Astrocyte of the cerebellum (primary cell): ENCODE measurements at regions not wholly inside any gene's neighbourhood (a gene's known extent, or its start where the extent isn't known, plus 50 kb on each side); places are given as distances from the start of the nearest gene placed in this dataset.
"Not testable (repeated sequence)": the region's sequence is repeated elsewhere in the genome, so short reads cannot be mapped to it uniquely, and the experiment has no call there.

Source experiments
- DNase-seq: peaks from one replicate; pipeline ENCODE4 v3.0.0-alpha.2; 2011; ENCODE audit warnings: low read depth
- H3K4me3 ChIP-seq: 2 replicates; pipeline ENCODE4 v1.5.1; 2011; ENCODE audit warnings: mild to moderate bottlenecking, low read depth, low read length, moderate library complexity
- in situ Hi-C: cut with HindIII; loops from 2 replicates; pipeline ENCODE4 v1.10.0; 2017; ENCODE audit warnings: low sequenced_read_pairs
- TF ChIP-seq, protein P1 (sequence below): IDR thresholded peaks from 2 replicates; pipeline ENCODE4 v1.5.1; 2012; ENCODE audit warnings: low read length, low read depth, moderate library complexity, mild to moderate bottlenecking; ENCODE audit errors: missing control alignments

DNA sequence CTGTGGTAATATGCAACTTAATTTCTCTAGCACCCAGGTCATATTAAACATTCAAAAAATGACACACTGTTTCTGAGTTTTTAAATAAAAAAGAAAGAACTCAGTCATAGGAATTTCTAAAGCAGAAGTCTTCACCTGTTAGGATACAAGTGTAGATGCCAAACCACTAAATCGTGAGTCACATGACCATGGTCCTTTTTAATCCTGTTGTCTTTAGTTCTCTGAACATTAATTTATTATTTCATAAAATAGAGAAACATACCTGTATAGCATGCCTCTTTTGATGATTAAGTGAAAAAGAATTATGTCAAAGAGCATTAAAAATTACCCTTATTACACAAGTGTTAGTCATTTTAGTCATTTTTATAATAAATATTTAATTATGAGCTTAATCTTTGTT, 398.8 kb downstream of the CCDC85A start:
- TF ChIP-seq, protein P1, sequence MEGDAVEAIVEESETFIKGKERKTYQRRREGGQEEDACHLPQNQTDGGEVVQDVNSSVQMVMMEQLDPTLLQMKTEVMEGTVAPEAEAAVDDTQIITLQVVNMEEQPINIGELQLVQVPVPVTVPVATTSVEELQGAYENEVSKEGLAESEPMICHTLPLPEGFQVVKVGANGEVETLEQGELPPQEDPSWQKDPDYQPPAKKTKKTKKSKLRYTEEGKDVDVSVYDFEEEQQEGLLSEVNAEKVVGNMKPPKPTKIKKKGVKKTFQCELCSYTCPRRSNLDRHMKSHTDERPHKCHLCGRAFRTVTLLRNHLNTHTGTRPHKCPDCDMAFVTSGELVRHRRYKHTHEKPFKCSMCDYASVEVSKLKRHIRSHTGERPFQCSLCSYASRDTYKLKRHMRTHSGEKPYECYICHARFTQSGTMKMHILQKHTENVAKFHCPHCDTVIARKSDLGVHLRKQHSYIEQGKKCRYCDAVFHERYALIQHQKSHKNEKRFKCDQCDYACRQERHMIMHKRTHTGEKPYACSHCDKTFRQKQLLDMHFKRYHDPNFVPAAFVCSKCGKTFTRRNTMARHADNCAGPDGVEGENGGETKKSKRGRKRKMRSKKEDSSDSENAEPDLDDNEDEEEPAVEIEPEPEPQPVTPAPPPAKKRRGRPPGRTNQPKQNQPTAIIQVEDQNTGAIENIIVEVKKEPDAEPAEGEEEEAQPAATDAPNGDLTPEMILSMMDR: no peak
- in situ Hi-C loops: no loop called here
- no peak overlapping the region for H3K4me3 ChIP-seq
- no peak for DNase-seq

DNA sequence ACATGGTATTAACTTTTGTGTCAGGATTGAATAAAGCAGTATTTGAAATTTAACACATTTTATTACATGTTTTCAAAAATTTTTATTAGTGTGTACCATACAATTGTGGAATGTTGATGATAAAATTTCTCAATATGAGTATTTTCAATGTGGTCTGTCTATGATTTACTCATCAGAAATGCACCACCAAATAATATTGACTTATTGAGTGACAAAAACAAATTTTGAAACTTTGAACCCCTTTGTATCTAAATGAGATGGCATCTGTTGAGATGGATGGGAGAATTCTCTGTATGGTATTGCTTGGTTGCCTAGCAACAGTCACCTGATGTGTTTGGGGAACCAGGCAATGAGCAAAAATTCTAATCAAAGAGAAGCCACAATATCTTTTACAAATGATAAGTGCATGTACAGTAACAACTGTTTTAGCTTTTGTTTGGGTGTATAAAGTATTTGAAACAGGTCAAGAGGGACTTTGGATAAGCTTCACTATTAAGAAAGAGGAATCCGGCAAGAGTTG, 400.1 kb downstream of the CCDC85A start:
- TF ChIP-seq, protein P1: no peak
- DNase-seq: no peak
- H3K4me3 ChIP-seq: no peak overlapping the region
- in situ Hi-C loops: no loop called here

DNA sequence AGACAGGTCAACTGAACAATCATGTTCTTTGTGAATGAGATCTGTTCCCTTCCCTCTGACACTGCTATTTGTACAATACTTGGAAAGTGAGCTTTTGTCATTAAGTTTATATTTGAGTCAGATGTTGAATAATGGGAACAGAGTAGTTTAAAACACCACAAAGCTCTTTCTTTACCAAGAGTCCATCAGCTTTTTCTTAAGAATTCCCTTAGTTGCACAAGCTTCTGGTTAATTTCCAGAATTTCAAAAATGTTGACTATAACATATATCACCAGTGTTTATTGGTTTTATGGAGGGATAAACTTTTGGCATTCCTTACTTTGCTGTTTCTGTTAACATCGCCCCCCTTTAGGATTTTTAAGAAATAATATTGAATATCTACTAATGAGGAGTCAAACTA, 403.7 kb downstream of the CCDC85A start:
- in situ Hi-C loops: no loop called here
- TF ChIP-seq, protein P1: no peak
- H3K4me3 ChIP-seq: no peak overlapping the region
- no peak for DNase-seq

DNA sequence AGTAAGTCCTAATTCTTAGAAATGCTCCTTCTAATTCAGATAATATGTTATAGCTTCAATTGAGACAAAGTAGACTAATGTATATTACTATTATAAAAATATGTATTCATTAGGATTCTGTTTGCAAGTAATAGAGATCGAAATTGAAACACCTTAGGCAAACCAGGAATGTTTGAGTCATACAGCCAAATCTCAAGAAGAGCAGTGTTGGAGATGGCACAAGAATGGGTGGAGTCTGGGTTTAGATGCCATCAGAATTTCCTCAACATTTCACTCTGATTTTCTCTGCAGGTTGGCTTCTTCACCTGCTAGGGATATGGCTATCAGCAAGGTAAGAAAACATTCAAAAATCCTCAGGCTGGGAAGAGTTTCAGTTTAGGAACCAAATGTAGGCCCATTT, 405.4 kb downstream of the CCDC85A start:
- no peak overlapping the region for H3K4me3 ChIP-seq
- no peak for DNase-seq
- TF ChIP-seq, protein P1: no peak
- in situ Hi-C loops: no loop called here

DNA sequence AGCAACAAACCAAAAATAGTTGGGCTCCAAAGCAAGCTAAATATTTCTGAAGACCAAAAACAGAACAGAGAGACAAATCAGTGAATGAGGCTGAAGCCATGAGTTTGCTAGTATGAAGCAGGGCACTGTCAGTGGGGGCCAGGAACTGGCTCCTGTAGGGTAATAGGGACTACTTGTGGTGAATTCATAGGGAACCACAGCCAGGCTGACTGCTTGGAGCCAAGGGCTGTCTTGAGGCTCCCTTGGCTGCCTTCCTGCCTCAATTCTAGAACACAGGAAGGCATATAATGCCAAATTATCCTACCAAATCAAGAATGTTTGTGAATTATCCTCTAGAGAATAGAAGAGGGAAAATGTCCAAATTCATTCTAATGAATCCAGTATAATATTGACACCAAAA, 406.0 kb downstream of the CCDC85A start:
- TF ChIP-seq, protein P1: no peak
- in situ Hi-C loops: no loop called here
- no peak overlapping the region for H3K4me3 ChIP-seq
- DNase-seq: no peak

DNA sequence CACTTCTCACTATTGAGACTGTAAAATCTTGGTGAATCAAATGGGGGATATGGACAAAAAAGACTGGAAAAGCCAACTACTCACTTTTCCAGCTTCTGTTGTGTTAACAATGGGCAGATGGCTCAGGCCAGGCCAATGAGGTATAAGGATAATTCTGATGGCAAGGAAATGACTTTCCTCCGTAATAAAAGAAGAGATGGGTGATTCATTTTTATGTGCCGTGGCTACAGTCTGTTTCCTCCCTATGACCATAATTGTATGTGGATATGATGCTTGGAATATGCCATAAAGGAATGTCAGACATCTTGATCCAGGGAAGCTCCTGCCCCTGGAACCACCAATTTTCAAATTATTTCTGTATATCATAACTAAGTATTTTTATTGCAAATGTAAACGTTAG, 406.8 kb downstream of the CCDC85A start:
- TF ChIP-seq, protein P1: no peak
- DNase-seq: no peak
- in situ Hi-C loops: no loop called here
- no peak overlapping the region for H3K4me3 ChIP-seq

DNA sequence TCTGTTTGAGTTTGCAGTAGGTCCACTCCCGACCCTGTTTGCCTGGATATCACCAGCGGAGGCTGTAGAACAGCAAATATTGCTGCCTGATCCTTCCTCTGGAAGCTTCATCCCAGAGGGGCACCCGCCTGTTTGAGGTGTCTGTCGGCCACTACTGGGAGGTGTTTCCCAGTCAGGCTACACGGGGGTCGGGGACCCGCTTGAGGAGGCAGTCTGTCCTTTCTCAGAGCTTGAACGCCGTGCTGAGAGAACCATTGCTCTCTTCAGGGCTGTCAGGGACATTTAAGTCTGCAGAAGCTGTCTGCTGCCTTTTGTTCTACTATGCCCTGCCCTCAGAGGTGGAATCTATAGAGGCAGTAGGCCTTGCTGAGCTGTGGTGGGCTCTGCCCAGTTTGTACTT, 422.3 kb downstream of the CCDC85A start:
- DNase-seq, in situ Hi-C loops, H3K4me3 ChIP-seq: not testable (repeated sequence)
